ENCODE measurements at regions not wholly inside any gene's neighbourhood (a gene's known extent, or its start where the extent isn't known, plus 50 kb on each side); places are given as distances from the start of the nearest gene placed in this dataset.

- no peak for DNase-seq
Measured at GRCh38 chr2:16268301-16269000, 328.1 kb downstream of the MYCN start.

GRCh38 chr2:16266571-16266970 lies 326.2 kb downstream of the MYCN start:
- DNase-seq: no peak

DNA sequence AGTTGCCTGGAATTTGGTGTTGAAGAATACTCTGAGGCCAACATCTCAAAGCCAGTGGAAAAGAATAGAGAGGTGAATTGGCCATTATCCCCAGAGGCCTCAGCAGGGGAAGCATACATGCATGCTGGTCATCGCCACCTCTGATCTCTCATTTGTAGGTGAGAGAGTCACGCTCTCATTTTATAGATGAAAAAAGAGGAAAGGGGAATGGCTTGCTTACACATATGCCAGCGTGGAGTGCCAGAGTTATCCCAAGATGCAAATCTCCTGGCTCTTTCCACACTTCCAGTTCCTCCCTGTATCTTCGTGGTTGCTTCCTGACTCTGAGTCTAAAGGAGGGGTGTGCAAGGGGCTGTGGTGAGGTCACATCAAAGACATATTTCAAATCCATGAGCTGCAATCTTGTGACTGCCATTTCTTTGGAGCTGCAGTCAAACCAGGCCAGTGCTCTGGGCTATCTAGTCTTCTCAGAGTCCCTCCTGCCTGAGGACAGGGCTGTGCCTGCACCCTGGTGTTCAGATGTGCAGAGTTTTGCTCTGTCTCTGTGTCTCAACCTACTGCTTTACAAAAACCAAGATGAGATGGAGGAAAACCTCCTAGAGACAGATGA lies 324.7 kb downstream of the MYCN start:
- no peak for DNase-seq

DNA sequence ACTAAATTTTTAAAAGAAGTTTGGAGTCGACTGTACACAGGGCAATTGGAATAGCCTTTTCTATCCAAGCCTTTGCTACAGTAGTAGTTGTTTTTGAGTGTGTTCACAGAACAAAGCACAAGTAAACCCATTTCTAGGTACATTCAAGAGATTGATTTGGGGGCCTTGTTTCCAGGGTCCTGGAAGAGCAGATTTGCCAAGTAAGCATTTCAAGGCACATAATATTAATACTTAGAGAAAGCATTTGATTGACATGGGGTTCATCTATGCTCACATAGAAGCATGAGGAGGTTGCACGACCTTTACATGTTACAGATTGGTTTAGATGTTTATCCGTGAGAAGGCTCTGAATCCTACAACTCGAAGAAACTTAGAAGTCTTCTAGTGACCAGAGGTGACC lies 324.1 kb downstream of the MYCN start:
- DNase-seq: no peak

GRCh38 chr2:16263241-16263890 lies 323.0 kb downstream of the MYCN start:
- no peak for DNase-seq

GRCh38 chr2:16262526-16263178 lies 322.3 kb downstream of the MYCN start:
- no peak for DNase-seq

DNA sequence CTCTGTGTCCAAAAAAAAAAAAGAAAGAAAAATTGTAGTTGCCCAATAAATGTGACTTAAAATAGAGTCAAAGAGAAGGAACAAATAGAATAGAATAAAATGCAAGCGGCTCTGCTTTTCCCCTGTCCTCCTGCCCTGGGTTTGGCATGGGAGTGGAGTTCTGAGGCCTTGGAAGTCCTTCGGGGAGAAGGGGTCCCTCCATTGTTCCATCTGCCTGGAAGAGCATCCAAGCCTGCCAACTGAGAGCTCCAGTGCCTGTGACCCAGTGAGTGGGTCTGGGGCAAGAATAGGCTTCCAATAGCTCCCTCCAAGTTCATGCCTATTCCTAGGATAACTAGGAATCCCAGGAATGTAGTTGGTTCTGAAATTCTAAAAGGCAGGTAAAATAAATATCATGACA lies 321.4 kb downstream of the MYCN start:
- no peak for DNase-seq

DNA sequence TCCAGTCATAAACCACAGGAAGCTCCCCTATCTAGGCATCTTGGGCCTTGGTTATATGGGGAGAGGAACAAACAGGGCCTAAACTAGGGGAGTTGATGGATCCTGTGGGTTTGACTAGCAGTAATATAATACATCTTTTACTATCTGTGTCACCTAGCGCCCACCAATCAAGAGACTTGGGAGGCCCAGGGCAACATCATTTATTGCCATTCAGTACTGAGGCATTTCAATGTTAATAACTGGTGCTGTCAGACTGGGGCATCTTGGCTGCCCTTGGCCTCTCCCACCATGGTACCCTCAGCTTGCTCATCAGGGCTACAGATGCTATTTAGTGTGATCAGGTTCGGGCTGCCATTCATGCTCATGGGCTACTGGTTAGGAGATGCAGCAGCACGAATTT lies 320.7 kb downstream of the MYCN start:
- DNase-seq: no peak

DNA sequence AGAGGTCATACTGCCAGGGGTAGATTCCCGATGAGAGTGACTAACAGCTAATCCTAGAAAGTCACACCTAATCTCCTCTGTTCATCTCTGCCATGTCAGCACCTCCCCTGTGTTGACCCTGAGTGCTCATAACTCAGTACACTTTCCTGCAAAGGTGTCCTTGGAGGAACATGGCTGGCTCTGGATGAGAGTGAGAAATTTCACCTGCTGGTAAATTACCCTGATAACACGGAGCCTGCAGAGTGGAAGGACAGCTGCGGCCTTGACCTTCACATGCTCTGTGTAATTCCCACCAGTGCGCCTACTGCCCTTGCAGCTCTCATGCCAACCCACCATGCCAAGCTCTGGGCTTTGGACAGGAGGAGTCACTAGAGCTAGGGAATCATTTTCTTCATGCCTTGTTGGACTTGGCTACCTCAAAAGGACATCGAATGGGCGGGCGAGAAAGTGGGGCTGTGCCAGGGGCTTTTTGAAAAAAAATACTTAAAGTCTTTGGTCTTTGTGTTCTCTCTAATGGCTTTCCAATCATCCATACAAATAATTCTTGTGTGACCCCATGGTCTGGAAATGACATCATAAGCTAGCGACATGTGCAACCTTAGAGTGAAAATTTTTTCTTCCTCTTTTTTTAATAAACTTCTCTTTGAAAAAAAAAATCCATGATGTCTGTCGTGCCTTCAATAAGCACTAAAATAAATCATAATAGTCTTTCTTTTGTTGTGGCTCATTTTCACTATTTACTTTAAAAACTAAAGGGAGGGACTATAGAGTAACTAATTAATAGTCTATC lies 319.9 kb downstream of the MYCN start:
- DNase-seq: no peak

DNA sequence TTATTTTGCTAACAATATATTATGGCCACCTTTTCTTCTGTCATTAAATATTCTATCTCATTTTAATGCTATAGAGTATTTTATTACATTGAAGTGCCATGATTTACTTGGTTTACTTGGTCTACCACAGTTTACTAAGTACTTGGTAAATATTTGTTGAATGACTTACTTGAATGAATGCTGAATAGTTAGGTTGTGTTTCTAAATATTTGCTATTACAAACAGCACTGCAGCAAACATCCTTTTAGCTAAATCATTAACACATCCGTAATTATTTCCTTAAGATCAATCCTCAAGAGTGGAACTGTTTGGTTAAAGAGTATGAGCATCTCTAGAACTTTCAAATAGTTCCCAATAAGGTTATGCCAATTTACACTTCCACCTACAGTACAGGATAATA lies 318.7 kb downstream of the MYCN start:
- no peak for DNase-seq

DNA sequence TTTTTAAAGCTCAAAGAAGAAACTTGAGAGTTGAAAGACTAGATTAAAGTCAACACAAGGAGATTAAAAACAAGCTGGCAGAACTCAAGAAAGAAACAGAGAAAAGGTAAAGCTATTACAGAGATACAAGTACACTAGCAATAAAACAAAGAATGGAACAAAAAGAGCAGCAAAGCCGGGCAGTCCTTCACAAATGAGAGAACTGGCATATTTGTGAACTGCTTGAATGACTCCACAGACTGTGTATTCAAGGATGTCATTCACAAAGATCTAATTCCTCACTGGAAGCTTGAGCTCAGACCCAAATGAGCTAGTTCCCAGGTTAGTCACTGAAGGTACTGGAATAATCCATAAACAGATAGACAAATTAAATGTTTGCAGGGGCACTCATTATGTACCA lies 318.0 kb downstream of the MYCN start:
- no peak for DNase-seq

DNA sequence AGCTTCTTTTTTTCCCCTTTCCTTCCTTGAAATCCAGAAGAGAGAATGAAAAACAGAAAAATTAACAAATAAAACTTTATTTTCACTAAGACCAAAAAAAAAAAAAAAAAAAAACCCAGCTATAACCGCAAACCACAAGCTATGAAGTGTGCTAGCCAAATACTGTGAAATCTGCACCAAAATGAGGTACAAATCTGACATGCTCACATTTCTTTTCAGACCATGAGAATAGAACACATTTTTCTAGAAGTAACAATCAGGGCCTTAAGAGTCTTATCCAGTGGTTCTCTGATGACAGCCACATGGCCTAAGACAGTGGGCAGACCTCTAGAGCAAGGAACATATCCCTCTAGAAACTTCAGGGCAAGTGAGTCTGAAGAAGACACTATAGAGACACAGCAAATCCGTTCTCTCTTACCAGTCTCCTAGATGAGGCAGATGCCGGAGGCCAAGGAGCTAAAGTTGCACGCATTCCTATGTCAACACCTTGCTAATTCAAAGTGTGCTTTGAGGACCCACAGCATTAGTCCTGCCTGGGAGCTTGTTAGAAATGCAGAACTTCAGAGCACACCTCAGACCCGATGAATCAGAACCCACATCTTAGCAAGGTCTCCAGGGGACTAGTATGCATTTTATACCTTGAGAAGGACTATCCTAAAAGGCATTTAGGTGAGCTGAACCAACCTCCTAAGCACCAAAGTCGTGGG lies 317.1 kb downstream of the MYCN start:
- no peak for DNase-seq

- DNase-seq: no peak
Measured at GRCh38 chr2:16256601-16257321, 316.4 kb downstream of the MYCN start.

GRCh38 chr2:16255120-16255519 lies 314.8 kb downstream of the MYCN start:
- no peak for DNase-seq

DNA sequence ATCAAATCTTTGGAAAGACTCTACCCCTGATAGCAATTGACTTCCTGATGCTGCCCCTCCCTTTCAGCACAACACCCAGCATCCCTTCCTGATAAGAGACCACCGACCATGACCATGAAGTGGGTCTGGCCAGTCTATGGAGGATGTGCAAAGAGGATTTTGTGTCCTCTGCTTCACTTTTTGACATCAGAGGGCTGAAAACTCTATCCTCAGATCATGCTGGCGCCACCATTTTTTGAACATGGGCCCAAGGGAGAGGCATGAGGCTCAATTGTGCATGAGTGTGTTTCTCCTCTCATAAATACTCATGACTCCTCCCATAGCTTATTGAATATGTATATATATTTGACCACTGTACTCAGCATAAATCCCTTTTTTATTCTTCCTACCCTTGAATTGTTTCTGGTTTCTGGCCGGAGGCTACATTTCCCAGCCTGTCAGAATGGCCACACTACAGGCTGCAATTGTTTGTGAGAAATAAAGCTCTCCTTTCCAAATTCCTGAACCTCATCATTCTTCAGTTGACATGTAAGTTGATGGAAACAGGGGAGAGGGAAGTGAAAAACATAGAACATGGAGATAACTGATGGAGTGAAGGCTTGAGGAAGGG lies 314.1 kb downstream of the MYCN start:
- DNase-seq: no peak

GRCh38 chr2:16253291-16253690 lies 312.9 kb downstream of the MYCN start:
- no peak for DNase-seq

- no peak for DNase-seq
Measured at GRCh38 chr2:16252891-16253290, 312.5 kb downstream of the MYCN start.

- DNase-seq: no peak
Measured at GRCh38 chr2:16252251-16252650, 311.9 kb downstream of the MYCN start.

GRCh38 chr2:16251511-16252225 lies 311.3 kb downstream of the MYCN start:
- DNase-seq: no peak

GRCh38 chr2:16250886-16251285 lies 310.5 kb downstream of the MYCN start:
- DNase-seq: no peak

GRCh38 chr2:16250466-16250865 lies 310.1 kb downstream of the MYCN start:
- DNase-seq: no peak
